GM12878 (cell line): ENCODE measurements at regions not wholly inside any gene's neighbourhood (a gene's known extent, or its start where the extent isn't known, plus 50 kb on each side); places are given as distances from the start of the nearest gene placed in this dataset.

Source experiments
- BHLHE40 ChIP-seq, 2 experiments: fragments of 450-650 bp in 1 of 2; IDR thresholded peaks; 2 replicates each; pipeline ENCODE4 v1.6.1; 2011 to 2017; ENCODE audit warnings: low read depth in 2 of 2, borderline replicate concordance in 1 of 2, improper control_type of control experiment in 1 of 2, low read length in 1 of 2, mild to moderate bottlenecking in 1 of 2
- CEBPZ ChIP-seq: fragments of 150-350 bp; IDR thresholded peaks from 2 replicates; pipeline ENCODE4 v1.6.1; 2016; ENCODE audit warnings: low read depth, low read length
- CTCF ChIP-seq, 3 experiments: IDR thresholded peaks in 2 of 3; conservative IDR thresholded peaks in 1 of 3; 2 replicates each; pipeline ENCODE4 v1.5.1; 2011; ENCODE audit warnings: low read depth in 3 of 3, low read length in 3 of 3, mild to moderate bottlenecking in 3 of 3, control low read depth in 2 of 3, moderate library complexity in 2 of 3, inconsistent platforms in 1 of 3, mixed read lengths in 1 of 3; ENCODE audit not compliant: control insufficient read depth in 2 of 3, insufficient read depth in 1 of 3; ENCODE audit errors: extremely low read depth in 1 of 3
- FOXK2 ChIP-seq: fragments of 450-650 bp; IDR thresholded peaks from 2 replicates; pipeline ENCODE4 v1.6.1; 2017; ENCODE audit warnings: mild to moderate bottlenecking, moderate library complexity
- HDAC6 ChIP-seq: fragments of 200-600 bp; sonication (generic); IDR thresholded peaks from one replicate; pipeline ENCODE4 v1.8.0; 2017; ENCODE audit warnings: antibody characterized with exemption; ENCODE audit not compliant: unreplicated experiment
- SUZ12 ChIP-seq: fragments of 200-600 bp; sonication (generic); IDR thresholded peaks from one replicate; pipeline ENCODE4 v1.6.1; 2018; ENCODE audit warnings: antibody characterized with exemption, mild to moderate bottlenecking; ENCODE audit not compliant: unreplicated experiment

GRCh38 chr6:141347086-141347485, 785.6 kb upstream of the GJE1 start:
- TF ChIP-seq SUZ12 (no peak), CTCF (IDR thresholded peaks at IDR 0.05 in 2 of 3, conservative IDR thresholded peaks at IDR 0.05 in 1 of 3; ENCODE audit: control insufficient read depth in 2 of 3, extremely low read depth in 1 of 3, insufficient read depth in 1 of 3, low read depth in 3 of 3, low read length in 3 of 3) (no peak), HDAC6 (no peak), CEBPZ (no peak), FOXK2 (no peak), BHLHE40 (IDR thresholded peaks at IDR 0.05; ENCODE audit: borderline replicate concordance in 1 of 2, low read depth in 2 of 2, low read length in 1 of 2) (no peak)
